ENCODE measurements at regions not wholly inside any gene's neighbourhood (a gene's known extent, or its start where the extent isn't known, plus 50 kb on each side); places are given as distances from the start of the nearest gene placed in this dataset.

DNA sequence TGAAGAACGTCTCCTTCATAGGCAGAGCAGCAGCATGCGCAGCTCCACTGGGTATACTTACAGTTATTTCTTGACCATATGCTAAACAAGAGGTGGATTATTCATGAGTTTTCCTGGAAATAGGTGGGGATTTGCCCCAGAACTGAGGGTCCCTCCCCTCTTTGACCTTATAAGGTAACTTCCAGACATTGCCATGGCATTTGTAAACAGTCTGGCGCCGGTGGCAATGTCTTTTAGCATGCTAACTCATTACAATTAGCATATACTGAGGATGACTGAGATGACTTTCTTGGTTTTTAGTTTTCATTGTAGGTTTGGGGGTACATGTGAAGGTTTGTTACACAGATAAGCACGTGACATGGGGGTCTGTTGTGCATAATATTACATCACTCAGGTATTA, 97.3 kb downstream of the MTNR1A start:
- TF ChIP-seq, protein P1, sequence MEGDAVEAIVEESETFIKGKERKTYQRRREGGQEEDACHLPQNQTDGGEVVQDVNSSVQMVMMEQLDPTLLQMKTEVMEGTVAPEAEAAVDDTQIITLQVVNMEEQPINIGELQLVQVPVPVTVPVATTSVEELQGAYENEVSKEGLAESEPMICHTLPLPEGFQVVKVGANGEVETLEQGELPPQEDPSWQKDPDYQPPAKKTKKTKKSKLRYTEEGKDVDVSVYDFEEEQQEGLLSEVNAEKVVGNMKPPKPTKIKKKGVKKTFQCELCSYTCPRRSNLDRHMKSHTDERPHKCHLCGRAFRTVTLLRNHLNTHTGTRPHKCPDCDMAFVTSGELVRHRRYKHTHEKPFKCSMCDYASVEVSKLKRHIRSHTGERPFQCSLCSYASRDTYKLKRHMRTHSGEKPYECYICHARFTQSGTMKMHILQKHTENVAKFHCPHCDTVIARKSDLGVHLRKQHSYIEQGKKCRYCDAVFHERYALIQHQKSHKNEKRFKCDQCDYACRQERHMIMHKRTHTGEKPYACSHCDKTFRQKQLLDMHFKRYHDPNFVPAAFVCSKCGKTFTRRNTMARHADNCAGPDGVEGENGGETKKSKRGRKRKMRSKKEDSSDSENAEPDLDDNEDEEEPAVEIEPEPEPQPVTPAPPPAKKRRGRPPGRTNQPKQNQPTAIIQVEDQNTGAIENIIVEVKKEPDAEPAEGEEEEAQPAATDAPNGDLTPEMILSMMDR (IDR thresholded peaks at IDR 0.05) = no peak
- TF ChIP-seq ZFX (IDR thresholded peaks at IDR 0.05; ENCODE audit: borderline replicate concordance) = no peak
